Astrocyte of the cerebellum (primary cell): ENCODE measurements at regions not wholly inside any gene's neighbourhood (a gene's known extent, or its start where the extent isn't known, plus 50 kb on each side); places are given as distances from the start of the nearest gene placed in this dataset.

Experiments used
- DNase-seq: peaks from one replicate; pipeline ENCODE4 v3.0.0-alpha.2; 2011; ENCODE audit warnings: low read depth
- H3K4me3 ChIP-seq: 2 replicates; pipeline ENCODE4 v1.5.1; 2011; ENCODE audit warnings: mild to moderate bottlenecking, low read depth, low read length, moderate library complexity
- in situ Hi-C: cut with HindIII; loops from 2 replicates; pipeline ENCODE4 v1.10.0; 2017; ENCODE audit warnings: low sequenced_read_pairs
- TF ChIP-seq, protein P1 (sequence below): IDR thresholded peaks from 2 replicates; pipeline ENCODE4 v1.5.1; 2012; ENCODE audit warnings: low read length, low read depth, moderate library complexity, mild to moderate bottlenecking; ENCODE audit errors: missing control alignments

DNA sequence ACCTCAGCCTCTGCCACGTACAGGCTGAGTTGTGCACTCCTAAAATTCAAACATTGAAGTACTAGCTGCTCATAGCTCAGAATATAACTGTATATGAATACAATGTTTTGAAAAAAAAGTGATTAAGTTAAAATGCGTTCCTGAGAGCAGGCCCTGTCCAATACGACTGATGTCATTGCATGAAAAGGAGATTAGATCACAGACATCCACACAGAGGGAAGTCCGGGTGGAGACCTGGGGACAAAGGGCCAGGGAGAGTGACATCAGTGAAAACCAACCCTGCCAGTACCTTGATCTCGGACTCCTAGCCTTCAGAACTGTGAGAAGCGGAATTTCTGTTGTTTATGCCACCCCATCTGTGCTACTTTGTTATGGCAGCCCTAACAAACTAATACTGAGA lies 311.4 kb upstream of the NR2F2 start:
- H3K4me3 ChIP-seq = no peak overlapping the region
- TF ChIP-seq, protein P1, sequence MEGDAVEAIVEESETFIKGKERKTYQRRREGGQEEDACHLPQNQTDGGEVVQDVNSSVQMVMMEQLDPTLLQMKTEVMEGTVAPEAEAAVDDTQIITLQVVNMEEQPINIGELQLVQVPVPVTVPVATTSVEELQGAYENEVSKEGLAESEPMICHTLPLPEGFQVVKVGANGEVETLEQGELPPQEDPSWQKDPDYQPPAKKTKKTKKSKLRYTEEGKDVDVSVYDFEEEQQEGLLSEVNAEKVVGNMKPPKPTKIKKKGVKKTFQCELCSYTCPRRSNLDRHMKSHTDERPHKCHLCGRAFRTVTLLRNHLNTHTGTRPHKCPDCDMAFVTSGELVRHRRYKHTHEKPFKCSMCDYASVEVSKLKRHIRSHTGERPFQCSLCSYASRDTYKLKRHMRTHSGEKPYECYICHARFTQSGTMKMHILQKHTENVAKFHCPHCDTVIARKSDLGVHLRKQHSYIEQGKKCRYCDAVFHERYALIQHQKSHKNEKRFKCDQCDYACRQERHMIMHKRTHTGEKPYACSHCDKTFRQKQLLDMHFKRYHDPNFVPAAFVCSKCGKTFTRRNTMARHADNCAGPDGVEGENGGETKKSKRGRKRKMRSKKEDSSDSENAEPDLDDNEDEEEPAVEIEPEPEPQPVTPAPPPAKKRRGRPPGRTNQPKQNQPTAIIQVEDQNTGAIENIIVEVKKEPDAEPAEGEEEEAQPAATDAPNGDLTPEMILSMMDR = no peak
- in situ Hi-C loops = no loop called here
- DNase-seq = no peak

DNA sequence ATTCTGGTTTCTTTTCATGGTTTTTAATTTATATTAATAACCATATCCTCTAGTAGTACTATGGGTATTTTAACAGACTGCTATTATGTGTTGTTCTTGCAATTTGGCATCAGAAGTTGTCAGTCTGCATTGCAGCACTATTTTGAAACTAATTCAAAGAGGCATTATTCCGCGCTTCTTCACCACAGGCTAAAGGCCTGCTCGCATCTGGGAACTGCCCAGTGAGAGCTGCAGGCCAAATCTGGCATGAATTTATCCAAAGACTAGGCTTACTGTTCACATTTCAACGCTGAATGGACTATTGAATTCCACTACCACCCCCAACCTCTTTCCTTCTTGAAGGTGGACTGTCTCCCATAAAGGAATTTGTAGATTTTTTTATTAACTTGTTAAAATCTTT lies 310.4 kb upstream of the NR2F2 start:
- DNase-seq = no peak
- in situ Hi-C loops = no loop called here
- TF ChIP-seq, protein P1 = no peak
- no peak overlapping the region for H3K4me3 ChIP-seq

DNA sequence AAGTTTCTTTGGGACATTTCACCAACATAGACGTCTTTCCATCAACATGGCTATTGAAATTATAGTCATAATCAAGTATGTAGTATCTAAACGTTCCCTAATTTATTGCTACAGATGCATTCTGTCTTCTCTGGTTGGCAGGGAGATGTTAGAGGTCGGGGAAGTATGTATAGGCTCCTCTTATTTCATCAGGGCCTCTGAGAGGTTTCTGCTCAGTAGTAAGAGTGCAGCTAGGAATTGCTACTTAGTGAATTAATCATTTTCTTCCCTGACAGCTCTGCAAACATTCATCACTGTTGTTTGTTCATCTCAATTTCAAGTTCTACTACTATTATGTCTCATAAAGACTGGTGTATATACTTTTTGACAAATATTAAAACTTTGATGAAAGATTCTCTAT lies 309.7 kb upstream of the NR2F2 start:
- TF ChIP-seq, protein P1 = no peak
- in situ Hi-C loops = no loop called here
- no peak overlapping the region for H3K4me3 ChIP-seq
- DNase-seq = no peak

DNA sequence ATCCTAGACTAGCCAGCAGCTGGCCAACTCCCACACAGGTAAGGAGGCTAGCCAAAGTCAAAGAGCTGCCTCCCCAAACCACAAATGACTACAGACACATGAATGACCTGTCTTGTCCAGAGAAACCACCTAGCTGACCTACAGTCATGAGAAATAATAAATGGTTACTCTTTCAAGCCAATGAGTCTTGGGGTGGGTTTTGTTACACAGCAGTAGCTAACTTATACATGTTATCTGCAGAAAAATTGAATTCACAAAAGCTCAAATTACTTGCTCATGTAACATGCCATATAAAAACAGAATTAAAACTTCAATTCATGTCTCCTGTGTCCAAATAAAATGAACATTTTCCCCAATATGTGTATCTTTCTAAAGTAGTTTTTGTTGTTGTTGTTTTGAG lies 307.4 kb upstream of the NR2F2 start:
- DNase-seq = no peak
- in situ Hi-C loops = no loop called here
- no peak overlapping the region for H3K4me3 ChIP-seq
- TF ChIP-seq, protein P1 = no peak

DNA sequence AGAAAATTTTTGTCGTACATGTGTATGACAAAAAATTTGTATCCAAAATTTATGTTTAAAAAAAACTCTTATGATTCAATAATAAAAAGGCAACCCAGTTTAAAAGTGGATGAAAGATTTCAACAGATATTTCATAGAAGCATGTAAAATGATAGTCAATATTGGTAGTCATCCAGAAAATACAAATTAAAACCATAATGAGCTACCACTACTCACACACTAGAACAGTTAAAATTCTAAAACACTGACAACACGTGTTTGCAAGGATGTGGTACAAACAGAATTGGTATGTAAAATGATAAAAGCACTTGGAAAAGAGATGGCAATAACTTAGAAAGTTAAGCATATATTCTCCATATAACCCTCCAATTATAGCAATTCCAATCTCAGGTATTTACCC lies 303.0 kb upstream of the NR2F2 start:
- in situ Hi-C loops = no loop called here

DNA sequence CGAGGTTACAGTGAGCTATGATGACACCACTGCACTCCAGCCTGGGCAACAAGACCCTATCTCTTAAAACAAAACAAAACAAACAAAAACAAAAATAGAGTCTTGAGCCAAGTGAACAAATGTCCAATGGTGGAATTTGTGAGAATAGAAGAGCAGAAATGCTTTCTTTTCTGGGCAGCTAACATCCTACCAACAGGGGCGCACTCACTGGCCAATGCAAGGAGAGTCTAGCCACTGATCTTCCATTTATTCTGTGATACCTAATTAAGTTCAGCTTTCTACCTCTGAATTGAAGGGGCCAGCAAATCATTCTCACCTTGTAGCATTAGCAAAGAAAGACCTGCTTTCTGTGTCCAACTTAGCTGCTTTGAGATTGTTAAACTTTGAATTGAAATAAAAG lies 301.9 kb upstream of the NR2F2 start:
- TF ChIP-seq, protein P1 = no peak
- no peak for DNase-seq
- in situ Hi-C loops = no loop called here

More for the DNA sequence above, 303.0 kb upstream of the NR2F2 start:
- TF ChIP-seq, protein P1 = no peak
- no peak overlapping the region for H3K4me3 ChIP-seq
- no peak for DNase-seq

DNA sequence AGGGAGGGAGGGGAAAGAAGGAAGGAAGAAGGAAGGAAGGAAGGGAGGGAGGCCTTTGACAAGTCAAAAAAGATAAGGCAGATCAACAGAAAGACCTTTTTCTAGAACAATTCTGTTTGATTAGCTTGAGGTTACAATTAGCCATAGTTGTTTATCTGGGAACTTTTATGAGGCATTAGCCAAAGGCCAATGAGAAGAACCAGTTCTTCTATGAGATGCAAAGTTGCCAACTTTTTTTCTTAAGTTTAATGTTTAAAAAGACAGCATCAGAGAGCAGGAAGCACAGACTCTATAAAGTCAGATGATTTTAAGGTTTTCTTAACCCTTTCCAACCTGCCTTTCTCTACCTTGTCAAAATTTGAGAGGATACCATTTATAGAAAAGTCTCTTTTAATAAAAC lies 301.3 kb upstream of the NR2F2 start:
- H3K4me3 ChIP-seq = no peak overlapping the region
- DNase-seq = no peak
- TF ChIP-seq, protein P1 = no peak
- in situ Hi-C loops = no loop called here

More for the DNA sequence above, 301.9 kb upstream of the NR2F2 start:
- no peak overlapping the region for H3K4me3 ChIP-seq
